Activated CD4-positive, alpha-beta T cell treated with anti-CD3 and anti-CD28 coated beads for 4 hours (primary cell): ENCODE measurements at regions not wholly inside any gene's neighbourhood (a gene's known extent, or its start where the extent isn't known, plus 50 kb on each side); places are given as distances from the start of the nearest gene placed in this dataset.

ENCODE experiments used
- DNase-seq, 2 donors: peaks; one replicate each; pipeline ENCODE4 v3.0.0-alpha.2; 2020

GRCh38 chr5:74953937-74954720 lies 87.9 kb upstream of the FAM169A start:
- no peak for DNase-seq

GRCh38 chr5:74953554-74953936 lies 87.4 kb upstream of the FAM169A start:
- no peak for DNase-seq

GRCh38 chr5:74952406-74952805 lies 86.2 kb upstream of the FAM169A start:
- DNase-seq, result no peak

GRCh38 chr5:74951865-74952264 lies 85.7 kb upstream of the FAM169A start:
- DNase-seq, result no peak

- no peak for DNase-seq
These were observed 84.8 kb upstream of the FAM169A start for GRCh38 chr5:74950836-74951515.

- DNase-seq, result no peak
These were observed 83.8 kb upstream of the FAM169A start for GRCh38 chr5:74949976-74950375.

GRCh38 chr5:74948031-74948546 lies 81.9 kb upstream of the FAM169A start:
- no peak for DNase-seq

GRCh38 chr5:74946471-74946870 lies 80.3 kb upstream of the FAM169A start:
- DNase-seq, result no peak

- no peak for DNase-seq
These were observed 79.5 kb upstream of the FAM169A start for GRCh38 chr5:74945561-74946165.

- DNase-seq, result no peak
These were observed 77.7 kb upstream of the FAM169A start for GRCh38 chr5:74943905-74944304.

GRCh38 chr5:74942622-74943286 lies 76.6 kb upstream of the FAM169A start:
- no peak for DNase-seq

GRCh38 chr5:74940782-74941353 lies 74.7 kb upstream of the FAM169A start:
- no peak for DNase-seq

GRCh38 chr5:74938250-74938933 lies 72.2 kb upstream of the FAM169A start:
- no peak for DNase-seq

GRCh38 chr5:74935752-74936091 lies 69.5 kb upstream of the FAM169A start:
- DNase-seq, result no peak

- DNase-seq, result peak; percentile 8 to 9
These were observed 69.0 kb upstream of the FAM169A start for GRCh38 chr5:74934949-74935751.

- DNase-seq, result no peak
These were observed 61.1 kb upstream of the FAM169A start for GRCh38 chr5:74927336-74927735.

GRCh38 chr5:74919487-74919886 lies 53.3 kb upstream of the FAM169A start:
- peak in 1 of 2 donors; percentile 4 for DNase-seq

GRCh38 chr5:74919041-74919440 lies 52.9 kb upstream of the FAM169A start:
- DNase-seq, result no peak

- no peak for DNase-seq
These were observed 52.1 kb upstream of the FAM169A start for GRCh38 chr5:74918232-74918669.

- no peak for DNase-seq
These were observed 50.9 kb upstream of the FAM169A start for GRCh38 chr5:74916831-74917710.
